GM13977 (cell line): ENCODE measurements at regions not wholly inside any gene's neighbourhood (a gene's known extent, or its start where the extent isn't known, plus 50 kb on each side); places are given as distances from the start of the nearest gene placed in this dataset.
A peak's percentile ranks its signal among the peaks of the same experiment; 100 is the strongest.

ENCODE experiments used
- DNase-seq: peaks from one replicate; pipeline ENCODE4 v3.0.0; 2012; ENCODE audit warnings: low spot score
- CTCF ChIP-seq: IDR thresholded peaks from 2 replicates; pipeline ENCODE4 v1.5.1; 2012; ENCODE audit warnings: mild to moderate bottlenecking, control low read depth; ENCODE audit not compliant: insufficient read depth; ENCODE audit errors: extremely low read depth, missing control alignments
- in situ Hi-C: fragments of 300-500 bp; cut with MboI; formaldehyde crosslinking; loops from one replicate; pipeline ENCODE4 v1.12.0; 2022; ENCODE audit warnings: low sequenced_read_pairs, low pct_unique_long_range_greater_than_20kb, mixed read lengths, inconsistent platforms; ENCODE audit not compliant: unreplicated experiment

- no peak for TF ChIP-seq CTCF
- in situ Hi-C loops: no loop called here
Observed at GRCh38 chr4:112916868-112917267, 132.6 kb upstream of the ANK2 start.

DNA sequence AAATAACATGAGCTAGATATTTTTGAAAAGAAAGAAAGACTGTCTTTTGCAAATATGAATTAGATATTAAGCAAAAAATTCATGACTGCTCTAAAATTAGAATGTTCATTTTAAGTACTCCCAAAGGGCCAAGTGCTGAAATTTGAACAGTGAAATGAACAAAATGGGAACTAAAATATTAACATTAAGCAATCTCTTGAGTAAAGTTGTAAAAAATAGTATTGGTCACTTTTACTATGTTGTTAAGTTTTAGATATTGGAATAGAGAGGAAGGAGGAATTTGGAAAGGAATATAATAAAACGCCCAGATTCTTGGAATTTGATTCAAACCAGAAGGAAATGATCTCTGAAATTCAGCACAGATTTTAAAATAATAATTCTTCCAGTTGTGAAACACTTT is 125.9 kb upstream of the ANK2 start:
- no peak for TF ChIP-seq CTCF
- DNase-seq: no peak
- in situ Hi-C loops: no loop called here

More at GRCh38 chr4:112916868-112917267, 132.6 kb upstream of the ANK2 start:
- DNase-seq: no peak

DNA sequence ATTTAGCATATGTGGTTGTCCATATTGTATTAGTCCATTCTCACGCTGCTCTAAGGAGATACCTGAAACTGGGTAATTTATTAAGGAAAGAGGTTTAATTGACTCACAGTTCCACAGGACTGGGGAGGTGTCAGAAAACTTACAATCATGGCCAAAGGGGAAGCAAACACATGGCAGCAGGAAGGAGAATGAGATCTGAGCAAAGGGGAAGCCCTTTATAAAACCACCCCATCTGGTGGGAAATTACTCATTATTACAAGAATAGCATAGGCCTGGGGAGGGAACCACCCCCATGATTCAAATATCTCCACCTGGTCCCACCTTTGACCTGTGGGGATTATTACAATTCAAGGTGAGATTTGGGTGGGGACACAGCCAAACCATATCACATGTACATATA is 122.6 kb upstream of the ANK2 start:
- TF ChIP-seq CTCF: no peak
- in situ Hi-C loops: no loop called here
- no peak for DNase-seq

DNA sequence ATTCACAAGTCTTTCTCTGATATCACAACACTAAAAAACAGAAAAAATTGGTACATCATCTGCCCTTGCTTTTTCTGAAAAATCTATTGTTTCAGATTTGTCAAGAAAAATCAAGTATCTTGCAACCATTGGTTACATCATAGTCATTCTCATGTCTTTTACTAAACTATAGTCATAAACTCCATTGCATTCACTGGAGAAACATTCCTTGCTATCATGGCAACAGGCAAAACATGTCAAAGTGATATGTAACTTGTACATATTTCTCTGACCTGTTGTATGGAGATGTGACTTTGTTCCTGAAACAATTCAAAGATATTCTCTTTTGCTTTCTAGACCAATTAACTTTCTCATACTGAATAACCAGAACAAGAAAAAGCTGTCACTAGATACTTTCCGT is 121.9 kb upstream of the ANK2 start:
- in situ Hi-C loops: no loop called here
- no peak for TF ChIP-seq CTCF
- no peak for DNase-seq

- in situ Hi-C loops: loop anchor here (10.0 kb wide), 2 partner anchors 146 to 306 kb away; no protein-coding TSS in a partner anchor
- no peak for TF ChIP-seq CTCF
Observed at GRCh38 chr4:112931001-112931400, 118.5 kb upstream of the ANK2 start.

DNA sequence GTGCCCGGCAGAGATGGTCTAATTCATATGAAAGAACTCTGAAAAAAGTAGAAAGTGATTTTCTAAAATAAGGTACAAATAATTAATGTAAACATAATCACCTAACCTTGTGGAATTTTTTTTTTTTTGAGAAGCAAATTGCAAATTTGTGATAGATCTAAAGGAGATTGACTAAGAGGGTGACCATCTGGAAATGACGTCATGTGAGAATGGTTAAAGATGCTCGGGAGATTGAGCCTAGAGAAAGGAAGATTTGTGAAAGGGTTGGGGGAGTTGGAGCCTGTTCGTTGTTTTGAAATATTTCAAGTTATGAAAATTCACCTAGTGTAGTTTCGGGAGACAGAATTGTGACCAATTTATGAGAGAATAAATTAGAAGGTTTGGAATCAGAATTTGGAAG is 115.7 kb upstream of the ANK2 start:
- no peak for TF ChIP-seq CTCF
- in situ Hi-C loops: loop anchor here (10.0 kb wide), 2 partner anchors 149 to 309 kb away; no protein-coding TSS in a partner anchor
- no peak for DNase-seq

More at GRCh38 chr4:112931001-112931400, 118.5 kb upstream of the ANK2 start:
- no peak for DNase-seq

DNA sequence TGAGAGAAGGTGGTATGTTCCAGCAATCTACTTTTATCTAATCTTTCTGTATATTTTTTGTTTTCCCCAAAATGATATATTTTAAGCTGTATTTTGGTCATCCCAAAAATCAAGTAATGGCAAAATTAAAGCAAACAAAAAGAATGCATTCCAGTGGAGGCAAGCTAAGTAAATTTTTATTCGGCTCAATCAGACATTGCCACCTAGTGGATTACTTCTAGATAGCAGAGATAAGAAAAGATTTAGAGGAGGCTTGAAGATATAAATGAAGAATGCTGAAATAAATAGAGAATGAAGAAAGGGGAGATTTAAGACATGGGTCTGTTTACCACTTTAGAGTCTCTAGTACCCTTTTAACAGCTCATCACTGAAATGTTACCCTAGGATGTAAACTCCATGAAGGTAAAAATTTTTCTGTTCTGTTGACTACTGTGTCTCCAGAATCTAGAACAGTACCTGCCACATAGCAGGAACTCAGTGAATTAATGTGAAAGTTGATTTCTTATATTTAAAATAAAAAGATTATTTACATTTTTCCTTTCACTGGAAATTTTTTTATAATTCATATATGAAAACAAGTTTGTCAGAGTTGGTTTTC is 110.9 kb upstream of the ANK2 start:
- peak; percentile 67 for TF ChIP-seq CTCF
- in situ Hi-C loops: loop anchor here (10.0 kb wide), 2 partner anchors 154 to 314 kb away; no protein-coding TSS in a partner anchor
- peak; percentile 53 for DNase-seq
